Heart left ventricle (tissue), 13 donors: ENCODE measurements at regions not wholly inside any gene's neighbourhood (a gene's known extent, or its start where the extent isn't known, plus 50 kb on each side); places are given as distances from the start of the nearest gene placed in this dataset.

Experiments
- POLR2A ChIP-seq, 2 donors: fragments of 450-650 bp; IDR thresholded peaks; one replicate each; pipeline ENCODE4 v1.6.1; 2017; ENCODE audit warnings: antibody characterized with exemption in 2 of 2, mild to moderate bottlenecking in 2 of 2, moderate library complexity in 2 of 2
- TF ChIP-seq, protein P1 (sequence below), 12 donors: fragments of 200-600 bp; sonication (generic) in 4 of 12; IDR thresholded peaks; one replicate each; pipeline versions ENCODE4 v1.5.0 to v1.8.0; 2018 to 2022; ENCODE audit warnings: antibody characterized with exemption in 12 of 12, mild to moderate bottlenecking in 5 of 12
- donor health status: ischemic (EF 13 %, LVEDD 7.1; RV severe dilation, severe dysfunction).
- donor health status: DM: no; HTN: yes; CAD: no.
- donor health status: DM: no; HTN: no; CAD: no.
- donor health status: ischemic (EF 25% LVEDD 6.9; RV normal size, moderate dysfunction).
- donor health status: ischemic (EF 25% LVEDD 5.7; RV mildly dilated, moderate dysfunction).
- donor health status: ischemic (EF 35%, LVEDD 5.7; RV mildly dilated, moderate dysfunction).
- donor health status: nonischemic (EF 11% LVEDD 7.7; RV severe dilation, severe dysfunction).
- donor health status: DM: yes; HTN: yes; CAD: no.
- donor health status: PGD.
- donor health status: ischemic (EF 29% LVEDD 5.4; RV normal size, mild dysfunction).
- donor health status: nonischemic (EF 23%, LVEDD 6.1; RV moderate dilation, normal function).

DNA sequence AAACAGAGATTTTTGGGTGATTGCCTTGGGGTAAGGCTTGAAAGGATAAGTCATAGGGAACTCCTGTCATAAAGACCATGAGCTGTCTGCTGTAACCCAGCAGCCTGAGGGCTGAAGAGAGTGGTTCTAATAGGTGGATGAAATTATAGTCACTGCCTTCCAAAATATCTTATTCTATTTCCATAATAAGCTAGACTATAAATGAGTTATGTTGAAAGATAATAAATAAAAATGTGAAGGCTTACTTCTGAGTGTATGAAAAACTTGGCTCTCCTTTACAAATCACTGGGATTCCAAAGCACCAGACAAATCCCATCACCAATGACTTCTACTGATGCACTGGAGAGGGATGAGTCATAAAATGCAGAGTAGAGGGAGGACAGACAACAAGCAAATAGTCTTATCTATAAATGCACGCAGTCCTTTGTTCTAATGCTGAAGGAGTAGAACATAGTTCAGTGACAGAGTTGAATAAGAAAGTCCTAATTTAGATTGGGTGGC, 775.0 kb upstream of the LRRC4C start:
- TF ChIP-seq, protein P1, sequence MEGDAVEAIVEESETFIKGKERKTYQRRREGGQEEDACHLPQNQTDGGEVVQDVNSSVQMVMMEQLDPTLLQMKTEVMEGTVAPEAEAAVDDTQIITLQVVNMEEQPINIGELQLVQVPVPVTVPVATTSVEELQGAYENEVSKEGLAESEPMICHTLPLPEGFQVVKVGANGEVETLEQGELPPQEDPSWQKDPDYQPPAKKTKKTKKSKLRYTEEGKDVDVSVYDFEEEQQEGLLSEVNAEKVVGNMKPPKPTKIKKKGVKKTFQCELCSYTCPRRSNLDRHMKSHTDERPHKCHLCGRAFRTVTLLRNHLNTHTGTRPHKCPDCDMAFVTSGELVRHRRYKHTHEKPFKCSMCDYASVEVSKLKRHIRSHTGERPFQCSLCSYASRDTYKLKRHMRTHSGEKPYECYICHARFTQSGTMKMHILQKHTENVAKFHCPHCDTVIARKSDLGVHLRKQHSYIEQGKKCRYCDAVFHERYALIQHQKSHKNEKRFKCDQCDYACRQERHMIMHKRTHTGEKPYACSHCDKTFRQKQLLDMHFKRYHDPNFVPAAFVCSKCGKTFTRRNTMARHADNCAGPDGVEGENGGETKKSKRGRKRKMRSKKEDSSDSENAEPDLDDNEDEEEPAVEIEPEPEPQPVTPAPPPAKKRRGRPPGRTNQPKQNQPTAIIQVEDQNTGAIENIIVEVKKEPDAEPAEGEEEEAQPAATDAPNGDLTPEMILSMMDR (IDR thresholded peaks at IDR 0.05) = no peak
- TF ChIP-seq POLR2A (IDR thresholded peaks at IDR 0.05) = no peak
